NCI-H2107 (cell line): ENCODE measurements at regions not wholly inside any gene's neighbourhood (a gene's known extent, or its start where the extent isn't known, plus 50 kb on each side); places are given as distances from the start of the nearest gene placed in this dataset.
"Not testable (repeated sequence)": the region's sequence is repeated elsewhere in the genome, so short reads cannot be mapped to it uniquely, and the experiment has no call there.

Experiments
- DNase-seq: peaks from one replicate; lab custom pipeline; 2025; lab: John Stamatoyannopoulos, UW

- DNase-seq = no peak
These were observed 107.7 kb upstream of the VANGL1 start for GRCh38 chr1:115534106-115534505.

- no peak for DNase-seq
These were observed 110.0 kb upstream of the VANGL1 start for GRCh38 chr1:115531631-115532264.

DNA sequence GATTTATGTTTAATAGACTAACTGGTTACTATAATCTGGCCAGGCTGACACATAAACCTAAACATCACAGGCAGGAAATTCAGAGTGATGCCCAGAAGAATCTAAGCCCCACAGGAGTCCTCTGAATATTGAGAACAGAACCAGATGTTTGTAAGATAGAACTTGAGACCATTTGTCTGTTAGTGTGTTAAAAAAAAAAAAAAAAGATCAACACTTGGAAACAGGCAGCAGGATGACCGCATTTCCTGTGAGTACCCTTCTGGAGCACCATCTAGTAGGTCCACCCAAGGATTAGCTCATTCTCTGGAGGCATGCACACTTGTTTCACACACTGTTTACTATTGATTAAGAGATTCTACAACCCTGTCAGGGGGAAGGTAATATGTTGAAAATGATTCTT is 111.4 kb upstream of the VANGL1 start:
- no peak for DNase-seq

GRCh38 chr1:115529216-115529897 is 112.4 kb upstream of the VANGL1 start:
- DNase-seq = no peak

GRCh38 chr1:115528336-115528735 is 113.4 kb upstream of the VANGL1 start:
- not testable (repeated sequence) for DNase-seq

GRCh38 chr1:115527746-115528145 is 114.0 kb upstream of the VANGL1 start:
- DNase-seq = no peak

GRCh38 chr1:115526900-115527299 is 114.9 kb upstream of the VANGL1 start:
- no peak for DNase-seq

GRCh38 chr1:115524236-115524635 is 117.5 kb upstream of the VANGL1 start:
- DNase-seq = no peak

DNA sequence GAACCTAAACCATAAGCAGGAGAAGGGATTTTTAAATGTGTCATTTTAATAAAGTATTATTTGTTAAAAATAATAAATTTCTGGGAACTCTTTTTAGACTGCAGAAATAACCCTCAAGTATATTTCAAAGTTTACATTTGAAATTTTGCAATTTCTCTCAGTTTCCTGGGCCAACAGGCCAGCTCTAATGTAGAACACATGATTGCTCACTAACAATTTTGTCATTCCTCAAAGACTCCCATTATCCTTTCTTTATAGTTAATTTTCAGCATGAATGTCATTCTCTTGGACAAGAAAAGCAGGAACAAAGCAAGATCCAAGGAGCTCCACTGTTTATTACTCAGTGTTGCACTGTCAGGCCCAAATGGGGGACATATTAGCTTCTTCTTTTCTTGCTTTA is 119.4 kb upstream of the VANGL1 start:
- DNase-seq = no peak

DNA sequence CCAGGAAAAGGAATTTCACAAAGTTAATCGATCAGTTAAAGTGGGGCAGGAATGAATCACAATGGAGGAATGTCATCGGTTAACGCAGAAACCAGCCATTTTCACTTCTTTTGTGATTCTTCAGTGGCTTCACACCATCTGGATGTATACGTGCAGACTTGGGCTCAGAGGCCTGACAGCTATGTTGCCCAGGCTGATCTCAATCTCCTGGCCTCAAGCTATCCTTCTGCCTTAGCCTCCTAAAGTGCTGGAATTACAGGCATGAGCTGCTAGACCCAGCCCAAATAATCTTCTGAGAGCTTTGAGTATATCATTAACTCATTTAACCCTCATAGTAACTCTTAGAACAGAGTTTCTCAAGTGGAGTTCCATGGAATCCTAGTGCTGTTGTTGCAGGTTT is 126.5 kb upstream of the VANGL1 start:
- no peak for DNase-seq

DNA sequence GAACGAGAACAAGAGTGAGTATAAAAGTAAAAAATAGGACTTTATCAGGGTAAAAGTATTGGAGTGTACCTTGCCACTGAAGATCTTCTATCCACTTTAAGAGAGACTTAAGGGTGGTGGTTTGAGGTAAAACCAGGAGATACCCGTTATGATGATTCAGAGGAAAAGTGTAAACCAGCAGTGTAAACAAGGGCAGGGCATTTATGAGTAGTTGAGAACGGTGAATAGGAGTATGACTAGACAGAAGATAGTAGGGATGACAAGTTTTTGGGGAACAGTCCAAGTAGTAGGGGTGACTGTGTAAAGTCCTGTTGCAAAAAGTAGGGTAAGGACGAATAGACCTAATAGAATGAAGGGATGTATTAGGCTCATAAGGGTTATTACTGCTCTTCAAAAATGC is 131.5 kb upstream of the VANGL1 start:
- not testable (repeated sequence) for DNase-seq

- DNase-seq = no peak
These were observed 133.9 kb upstream of the VANGL1 start for GRCh38 chr1:115507901-115508300.

GRCh38 chr1:115506924-115507589 is 134.7 kb upstream of the VANGL1 start:
- DNase-seq = no peak

- DNase-seq = no peak
These were observed 135.3 kb upstream of the VANGL1 start for GRCh38 chr1:115506518-115506917.

GRCh38 chr1:115505148-115505571 is 136.6 kb upstream of the VANGL1 start:
- no peak for DNase-seq

DNA sequence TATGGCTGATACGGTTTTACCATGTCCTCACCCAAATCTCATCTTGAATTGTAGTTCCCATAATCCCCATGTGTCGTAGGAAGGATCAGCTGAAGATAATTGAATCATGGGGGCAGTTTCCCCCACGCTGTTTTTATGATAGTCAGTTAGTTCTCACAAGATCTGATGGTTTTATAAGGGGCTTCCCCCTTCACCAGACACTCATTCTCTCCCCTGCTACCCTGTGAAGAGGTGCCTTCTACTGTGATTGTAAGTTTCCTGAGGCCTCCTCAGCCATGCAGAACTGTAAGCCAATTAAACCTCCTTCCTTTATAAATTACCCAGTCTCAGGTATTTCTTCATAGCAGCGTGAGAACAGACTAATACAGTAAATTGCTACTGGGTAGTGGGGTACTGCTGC is 139.6 kb upstream of the VANGL1 start:
- not testable (repeated sequence) for DNase-seq

- no peak for DNase-seq
These were observed 140.3 kb upstream of the VANGL1 start for GRCh38 chr1:115501476-115501875.

- no peak for DNase-seq
These were observed 142.5 kb upstream of the VANGL1 start for GRCh38 chr1:115499253-115499652.

DNA sequence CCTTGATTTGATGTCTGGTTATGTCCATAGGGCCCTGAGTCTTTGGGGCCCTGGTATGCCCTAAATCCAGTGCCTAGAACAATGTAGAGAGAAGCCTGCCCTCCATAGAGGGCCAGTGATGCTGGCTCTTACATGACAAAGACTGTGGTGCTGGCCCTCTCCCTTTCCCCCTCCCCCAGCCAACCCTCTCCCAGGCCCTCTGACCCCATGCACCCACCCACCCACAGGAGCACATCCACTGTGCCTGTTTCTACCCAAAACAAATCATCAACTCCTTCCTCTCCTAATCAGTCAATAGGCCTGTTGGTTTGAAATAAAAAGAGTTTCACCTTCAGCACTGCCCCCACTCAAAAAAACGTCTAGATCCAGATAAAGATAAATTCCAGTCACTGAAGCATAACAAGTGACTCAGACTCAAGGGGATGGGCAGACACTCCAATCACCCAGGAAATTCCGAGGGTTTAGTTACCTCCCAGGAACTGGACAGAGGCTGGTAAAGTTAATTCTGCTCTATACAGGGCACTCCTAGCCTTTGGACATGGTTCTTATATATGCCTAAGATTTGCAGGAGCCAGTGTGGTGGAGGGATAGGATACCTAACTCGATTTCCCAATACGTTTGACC is 144.8 kb upstream of the VANGL1 start:
- DNase-seq = no peak

GRCh38 chr1:115495625-115496024 is 146.1 kb upstream of the VANGL1 start:
- DNase-seq = no peak

GRCh38 chr1:115495111-115495510 is 146.7 kb upstream of the VANGL1 start:
- no peak for DNase-seq

GRCh38 chr1:115493834-115494233 is 147.9 kb upstream of the VANGL1 start:
- DNase-seq = no peak

DNA sequence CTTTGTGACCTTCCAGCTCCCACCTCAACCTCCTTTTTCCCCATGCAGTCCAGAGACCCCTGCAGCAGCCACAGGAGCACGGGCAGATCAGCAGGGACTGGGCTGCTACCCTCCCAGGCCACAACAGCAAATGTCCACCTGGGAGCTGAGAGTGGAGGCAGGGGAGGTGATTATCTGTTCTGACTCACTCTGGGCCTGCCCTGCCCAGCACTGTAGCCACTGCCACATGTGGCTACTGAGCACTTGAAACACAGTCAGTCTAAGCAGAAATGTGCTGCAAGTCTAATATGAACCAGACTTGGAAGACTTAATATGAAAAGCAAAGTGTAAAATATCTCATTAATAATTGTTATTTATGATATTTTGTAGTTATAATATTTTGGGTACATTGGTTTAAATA is 148.9 kb upstream of the VANGL1 start:
- DNase-seq = no peak
